ENCODE measurements at regions not wholly inside any gene's neighbourhood (a gene's known extent, or its start where the extent isn't known, plus 50 kb on each side); places are given as distances from the start of the nearest gene placed in this dataset.

GRCh38 chr21:19878133-19878532 is 1120.1 kb upstream of the NCAM2 start:
- no peak for DNase-seq

GRCh38 chr21:19899645-19900044 is 1098.6 kb upstream of the NCAM2 start:
- DNase-seq: no peak

- DNase-seq: no peak
Measured at GRCh38 chr21:19900149-19900548, 1098.1 kb upstream of the NCAM2 start.

- DNase-seq: no peak
Measured at GRCh38 chr21:19908390-19908789, 1089.8 kb upstream of the NCAM2 start.

- no peak for DNase-seq
Measured at GRCh38 chr21:19914028-19914427, 1084.2 kb upstream of the NCAM2 start.

- no peak for DNase-seq
Measured at GRCh38 chr21:19921211-19921610, 1077.0 kb upstream of the NCAM2 start.

- DNase-seq: no peak
Measured at GRCh38 chr21:19922122-19922521, 1076.1 kb upstream of the NCAM2 start.

GRCh38 chr21:19935467-19935866 is 1062.7 kb upstream of the NCAM2 start:
- no peak for DNase-seq

GRCh38 chr21:19937619-19938018 is 1060.6 kb upstream of the NCAM2 start:
- DNase-seq: no peak

GRCh38 chr21:19941626-19942025 is 1056.6 kb upstream of the NCAM2 start:
- no peak for DNase-seq

- DNase-seq: no peak
Measured at GRCh38 chr21:19950347-19950746, 1047.9 kb upstream of the NCAM2 start.

- no peak for DNase-seq
Measured at GRCh38 chr21:19969156-19969555, 1029.1 kb upstream of the NCAM2 start.

GRCh38 chr21:19981938-19982337 is 1016.3 kb upstream of the NCAM2 start:
- DNase-seq: no peak

GRCh38 chr21:19986396-19986795 is 1011.8 kb upstream of the NCAM2 start:
- no peak for DNase-seq

- DNase-seq: no peak
Measured at GRCh38 chr21:19987671-19988070, 1010.5 kb upstream of the NCAM2 start.

- no peak for DNase-seq
Measured at GRCh38 chr21:19992540-19992939, 1005.7 kb upstream of the NCAM2 start.

- DNase-seq: no peak
Measured at GRCh38 chr21:19993268-19993667, 1004.9 kb upstream of the NCAM2 start.

GRCh38 chr21:19995253-19995652 is 1003.0 kb upstream of the NCAM2 start:
- no peak for DNase-seq

- no peak for DNase-seq
Measured at GRCh38 chr21:19998453-19998852, 999.8 kb upstream of the NCAM2 start.

- DNase-seq: no peak
Measured at GRCh38 chr21:19999369-20000272, 998.6 kb upstream of the NCAM2 start.

GRCh38 chr21:20004367-20004766 is 993.8 kb upstream of the NCAM2 start:
- no peak for DNase-seq

GRCh38 chr21:20010691-20011200 is 987.5 kb upstream of the NCAM2 start:
- no peak for DNase-seq

- DNase-seq: no peak
Measured at GRCh38 chr21:20013851-20014250, 984.4 kb upstream of the NCAM2 start.

GRCh38 chr21:20016435-20017005 is 981.7 kb upstream of the NCAM2 start:
- DNase-seq: no peak
